ENCODE measurements at regions not wholly inside any gene's neighbourhood (a gene's known extent, or its start where the extent isn't known, plus 50 kb on each side); places are given as distances from the start of the nearest gene placed in this dataset.
A peak's percentile ranks its signal among the peaks of the same experiment; 100 is the strongest.

DNA sequence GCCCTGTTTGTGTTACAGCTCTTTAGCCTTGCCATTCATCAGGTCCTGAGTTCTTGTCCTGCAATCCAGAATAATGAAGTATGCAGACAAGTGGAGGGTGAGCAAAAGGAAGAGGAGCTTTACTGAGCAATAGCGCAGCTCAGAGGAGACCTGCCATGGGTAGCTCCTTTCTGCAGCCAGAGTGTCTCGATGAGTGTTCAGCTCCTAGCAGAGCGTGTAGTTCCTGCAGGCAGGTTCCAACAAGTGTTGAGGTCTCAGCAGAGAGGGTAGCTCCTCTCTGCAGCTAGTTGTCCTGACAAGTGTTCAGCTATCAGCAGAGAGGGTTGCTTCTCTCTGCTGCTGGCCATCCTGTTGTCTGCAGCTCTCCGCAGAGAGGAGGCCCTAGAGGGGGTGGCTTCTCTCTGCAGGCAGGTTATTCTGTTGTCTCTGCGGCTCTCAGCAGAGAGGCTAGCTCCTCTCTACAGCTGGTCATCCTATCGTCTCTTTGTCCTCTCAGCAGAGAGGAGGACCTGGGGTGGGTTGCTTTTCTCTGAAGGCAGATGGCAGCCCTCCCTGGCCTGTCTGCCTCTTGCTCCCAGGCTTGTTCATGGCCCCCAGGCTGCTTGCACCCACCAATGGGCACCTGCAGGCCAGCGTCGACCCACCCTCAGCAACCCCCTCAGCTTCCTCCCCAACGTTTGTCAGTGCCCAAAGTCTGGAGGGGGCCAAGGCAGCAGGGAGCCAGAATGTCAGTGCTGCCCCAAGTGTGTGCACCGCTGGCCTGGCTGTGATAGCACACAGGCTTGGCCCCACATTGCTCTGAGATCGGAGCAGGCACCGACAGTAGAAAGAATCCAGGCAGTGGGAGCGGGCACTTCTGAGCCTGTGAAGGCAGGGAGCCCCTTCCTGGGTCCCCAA lies 112.5 kb upstream of the RUNX3 start:
- TF ChIP-seq, protein P1, sequence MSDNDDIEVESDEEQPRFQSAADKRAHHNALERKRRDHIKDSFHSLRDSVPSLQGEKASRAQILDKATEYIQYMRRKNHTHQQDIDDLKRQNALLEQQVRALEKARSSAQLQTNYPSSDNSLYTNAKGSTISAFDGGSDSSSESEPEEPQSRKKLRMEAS (IDR thresholded peaks at IDR 0.05; ENCODE audit: low read depth, low read length) = no peak
- TF ChIP-seq MYC (IDR thresholded peaks at IDR 0.05; ENCODE audit: low read depth, low read length) (no peak), POLR2A (IDR thresholded peaks at IDR 0.05; ENCODE audit: extremely low read depth, insufficient read length) (no peak)
- TF ChIP-seq, protein P2, sequence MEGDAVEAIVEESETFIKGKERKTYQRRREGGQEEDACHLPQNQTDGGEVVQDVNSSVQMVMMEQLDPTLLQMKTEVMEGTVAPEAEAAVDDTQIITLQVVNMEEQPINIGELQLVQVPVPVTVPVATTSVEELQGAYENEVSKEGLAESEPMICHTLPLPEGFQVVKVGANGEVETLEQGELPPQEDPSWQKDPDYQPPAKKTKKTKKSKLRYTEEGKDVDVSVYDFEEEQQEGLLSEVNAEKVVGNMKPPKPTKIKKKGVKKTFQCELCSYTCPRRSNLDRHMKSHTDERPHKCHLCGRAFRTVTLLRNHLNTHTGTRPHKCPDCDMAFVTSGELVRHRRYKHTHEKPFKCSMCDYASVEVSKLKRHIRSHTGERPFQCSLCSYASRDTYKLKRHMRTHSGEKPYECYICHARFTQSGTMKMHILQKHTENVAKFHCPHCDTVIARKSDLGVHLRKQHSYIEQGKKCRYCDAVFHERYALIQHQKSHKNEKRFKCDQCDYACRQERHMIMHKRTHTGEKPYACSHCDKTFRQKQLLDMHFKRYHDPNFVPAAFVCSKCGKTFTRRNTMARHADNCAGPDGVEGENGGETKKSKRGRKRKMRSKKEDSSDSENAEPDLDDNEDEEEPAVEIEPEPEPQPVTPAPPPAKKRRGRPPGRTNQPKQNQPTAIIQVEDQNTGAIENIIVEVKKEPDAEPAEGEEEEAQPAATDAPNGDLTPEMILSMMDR (IDR thresholded peaks at IDR 0.05; ENCODE audit: low read depth, low read length) = no peak
- H3K4me3 ChIP-seq (ENCODE audit: low read depth, low read length) = no peak overlapping the region
- no peak for DNase-seq (ENCODE audit: low read depth)

DNA sequence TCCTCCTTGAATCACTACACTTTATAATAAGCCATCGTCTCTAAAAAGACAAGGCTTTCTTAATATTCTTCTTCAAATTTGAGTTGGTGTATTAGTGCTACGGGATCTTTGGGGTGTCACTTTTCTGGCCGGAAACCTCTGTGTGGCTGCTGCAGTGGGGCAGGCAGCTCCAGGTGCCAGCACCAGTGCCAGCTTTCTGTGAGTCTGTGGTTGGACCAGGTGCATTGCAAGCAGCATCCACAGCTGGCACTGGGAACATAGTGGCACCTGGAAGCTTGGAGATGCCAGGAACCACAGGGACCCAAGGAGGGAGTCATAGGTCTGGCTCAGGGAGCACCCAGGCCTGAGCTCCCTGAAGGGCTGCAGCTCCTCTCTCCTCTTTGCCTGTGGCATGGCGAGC lies 111.8 kb upstream of the RUNX3 start:
- TF ChIP-seq POLR2A (IDR thresholded peaks at IDR 0.05; ENCODE audit: extremely low read depth, insufficient read length) (no peak), MYC (IDR thresholded peaks at IDR 0.05; ENCODE audit: low read depth, low read length) (no peak)
- TF ChIP-seq, protein P2 (IDR thresholded peaks at IDR 0.05; ENCODE audit: low read depth, low read length) = no peak
- TF ChIP-seq, protein P1 (IDR thresholded peaks at IDR 0.05; ENCODE audit: low read depth, low read length) = no peak
- no peak for DNase-seq (ENCODE audit: low read depth)
- H3K4me3 ChIP-seq (ENCODE audit: low read depth, low read length) = no peak overlapping the region

DNA sequence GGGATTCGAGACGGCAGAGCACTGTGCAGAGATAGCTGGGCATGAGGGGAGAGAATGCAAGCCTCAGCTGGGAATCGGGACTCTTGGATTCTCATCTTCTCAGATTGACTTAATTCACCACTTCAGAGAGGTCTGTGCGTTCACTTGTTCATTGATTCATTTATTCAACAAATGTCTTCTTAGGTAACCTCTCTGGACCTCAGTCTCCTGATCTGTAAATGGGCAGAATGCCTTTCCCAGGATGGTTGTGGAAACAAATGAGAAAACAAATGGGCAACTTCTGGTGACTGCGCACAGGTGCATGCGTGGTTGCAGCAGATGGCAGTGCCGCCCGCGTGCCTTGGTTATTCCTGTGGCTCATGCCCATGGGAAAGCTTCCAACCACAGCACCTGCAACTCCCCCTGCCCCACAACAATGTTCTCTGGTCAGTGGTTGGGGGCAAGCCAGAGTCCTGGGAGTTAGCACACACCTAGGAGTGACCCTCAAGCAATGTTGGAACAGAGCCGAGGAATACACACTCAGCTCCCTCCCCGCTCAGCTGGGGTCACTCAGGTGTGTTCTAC lies 110.1 kb upstream of the RUNX3 start:
- TF ChIP-seq, protein P1 (IDR thresholded peaks at IDR 0.05; ENCODE audit: low read depth, low read length) = no peak
- no peak for TF ChIP-seq MYC (IDR thresholded peaks at IDR 0.05; ENCODE audit: low read depth, low read length)
- no peak for TF ChIP-seq POLR2A (IDR thresholded peaks at IDR 0.05; ENCODE audit: extremely low read depth, insufficient read length)
- TF ChIP-seq, protein P2 (IDR thresholded peaks at IDR 0.05; ENCODE audit: low read depth, low read length) = no peak
- no peak for DNase-seq (ENCODE audit: low read depth)
- H3K4me3 ChIP-seq (ENCODE audit: low read depth, low read length) = no peak overlapping the region

DNA sequence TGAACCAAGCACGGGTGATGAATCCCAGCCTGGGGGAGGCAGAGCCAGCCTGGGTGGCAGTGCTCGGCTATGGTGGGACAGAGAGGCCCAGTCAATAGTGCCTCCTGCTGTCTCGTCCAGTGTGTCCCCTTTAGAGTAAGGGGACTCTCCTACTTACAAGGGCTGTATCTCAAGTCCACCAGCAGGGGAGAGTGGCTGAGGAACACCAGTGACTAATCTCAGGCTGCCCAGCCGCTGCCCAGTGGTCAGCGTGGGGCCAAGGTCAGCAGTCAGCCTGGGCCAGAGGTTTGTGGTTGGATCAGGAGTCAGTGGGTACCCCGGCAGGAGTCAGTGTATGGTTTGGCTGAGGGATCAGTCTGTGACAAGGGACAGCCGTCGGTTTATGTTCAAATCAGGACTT lies 109.2 kb upstream of the RUNX3 start:
- DNase-seq (ENCODE audit: low read depth) = peak; percentile 42
- TF ChIP-seq, protein P1 (IDR thresholded peaks at IDR 0.05; ENCODE audit: low read depth, low read length) = no peak
- TF ChIP-seq, protein P2 (IDR thresholded peaks at IDR 0.05; ENCODE audit: low read depth, low read length) = peak; percentile 6
- TF ChIP-seq MYC (IDR thresholded peaks at IDR 0.05; ENCODE audit: low read depth, low read length) = no peak
- H3K4me3 ChIP-seq (ENCODE audit: low read depth, low read length) = no peak overlapping the region

DNA sequence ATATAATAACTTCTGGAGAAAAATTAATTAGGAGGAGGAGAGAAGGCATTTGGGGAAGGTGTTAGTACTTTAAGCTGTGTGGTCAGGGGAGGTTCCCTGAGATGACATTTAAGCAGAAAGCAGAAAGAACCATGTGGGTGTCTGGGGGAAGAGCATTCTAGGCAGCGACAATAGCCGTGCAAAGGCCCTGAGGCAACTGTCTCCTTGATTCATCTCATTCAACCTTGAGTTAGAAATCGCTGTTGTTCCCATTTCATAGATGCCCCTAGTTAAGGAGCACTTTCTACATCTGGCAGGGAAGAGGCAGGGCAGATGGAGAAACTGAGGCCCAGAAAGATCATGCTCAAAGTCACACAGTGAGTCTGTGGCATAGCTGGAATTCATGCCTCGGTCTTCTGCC lies 108.6 kb upstream of the RUNX3 start:
- TF ChIP-seq MYC (IDR thresholded peaks at IDR 0.05; ENCODE audit: low read depth, low read length) (no peak), POLR2A (IDR thresholded peaks at IDR 0.05; ENCODE audit: extremely low read depth, insufficient read length) (no peak)
- TF ChIP-seq, protein P1 (IDR thresholded peaks at IDR 0.05; ENCODE audit: low read depth, low read length) = no peak
- TF ChIP-seq, protein P2 (IDR thresholded peaks at IDR 0.05; ENCODE audit: low read depth, low read length) = no peak
- no peak for DNase-seq (ENCODE audit: low read depth)
- H3K4me3 ChIP-seq (ENCODE audit: low read depth, low read length) = no peak overlapping the region

All from NB4 (cell line).